IMR-90 (cell line): ENCODE measurements at regions not wholly inside any gene's neighbourhood (a gene's known extent, or its start where the extent isn't known, plus 50 kb on each side); places are given as distances from the start of the nearest gene placed in this dataset.

ENCODE experiments used
- ATAC-seq: fragments of 200-7000 bp; cut with Tn5 transposase; 2 replicates; pipeline ENCODE4 v1.9.1; 2020; ENCODE audit warnings: low read depth, mild to moderate bottlenecking, moderate library complexity
- BruUV-seq: library from RNA; stranded (reverse); fragments of 400-500 nt; replicated peaks from 2 replicates; lab custom pipeline; 2021; lab: Mats Ljungman, UMichigan
- CTCF ChIA-PET: fragments of 300-600 bp; formaldehyde crosslinking; extraction: SDS; loops from one replicate; lab custom pipeline; 2021; ENCODE audit warnings: antibody characterized with exemption; lab: Yijun Ruan, JAX
- POLR2A ChIA-PET: fragments of 300-600 bp; sonication (Branson Sonifier 250); formaldehyde crosslinking; loops from one replicate; lab custom pipeline; 2022; ENCODE audit warnings: antibody characterized with exemption; ENCODE audit not compliant: unreplicated experiment; lab: Charles Lee
- DNase-seq: peaks from one replicate; pipeline ENCODE4 v3.0.0; 2013
- H2AFZ ChIP-seq: replicated peaks from 2 replicates; pipeline ENCODE3; 2013; ENCODE audit warnings: low read length, mild to moderate bottlenecking; ENCODE audit not compliant: poor library complexity
- H2AK5ac ChIP-seq: 2 replicates; pipeline ENCODE4 v1.6.1; 2013; ENCODE audit warnings: low read depth, low read length, inconsistent platforms
- H2AK9ac ChIP-seq: replicated peaks from 2 replicates; pipeline ENCODE3; 2013; ENCODE audit warnings: mild to moderate bottlenecking, low read depth, low read length, moderate library complexity; ENCODE audit not compliant: poor library complexity
- H2BK120ac ChIP-seq: 2 replicates; pipeline ENCODE4 v1.6.1; 2013; ENCODE audit warnings: low read depth, low read length, inconsistent platforms
- H2BK15ac ChIP-seq: 3 replicates; pipeline ENCODE4 v1.6.1; 2013; ENCODE audit warnings: low read depth, low read length, inconsistent platforms
- H2BK20ac ChIP-seq: 2 replicates; pipeline ENCODE4 v1.6.1; 2013; ENCODE audit warnings: low read depth, mild to moderate bottlenecking, inconsistent platforms, low read length, moderate library complexity
- H2BK5ac ChIP-seq: 2 replicates; pipeline ENCODE4 v1.6.1; 2013; ENCODE audit warnings: mild to moderate bottlenecking, low read depth, low read length, inconsistent platforms; ENCODE audit not compliant: poor library complexity, severe bottlenecking
- H3K14ac ChIP-seq: replicated peaks from 2 replicates; pipeline ENCODE4 v1.6.1; 2013; ENCODE audit warnings: low read depth, low read length, inconsistent platforms
- H3K18ac ChIP-seq: 2 replicates; pipeline ENCODE4 v1.6.1; 2013; ENCODE audit warnings: low read depth, low read length, control low read depth
- H3K23ac ChIP-seq: 2 replicates; pipeline ENCODE4 v1.6.1; 2013; ENCODE audit warnings: low read depth, low read length, inconsistent platforms
- H3K27ac ChIP-seq: 2 replicates; pipeline ENCODE4 v1.5.1; 2013; ENCODE audit warnings: mild to moderate bottlenecking, control low read depth, low read length; ENCODE audit not compliant: insufficient read depth
- H3K27me3 ChIP-seq: 2 replicates; pipeline ENCODE4 v1.6.1; 2013; ENCODE audit warnings: low read length; ENCODE audit not compliant: control insufficient read depth, insufficient read depth
- H3K36me3 ChIP-seq: 2 replicates; pipeline ENCODE4 v1.6.1; 2013; ENCODE audit warnings: low read length, mixed read lengths; ENCODE audit not compliant: control insufficient read depth, insufficient read depth
- H3K4ac ChIP-seq: 2 replicates; pipeline ENCODE4 v1.6.1; 2013; ENCODE audit warnings: low read depth, low read length, inconsistent platforms
- H3K4me1 ChIP-seq: 2 replicates; pipeline ENCODE4 v1.6.1; 2013; ENCODE audit warnings: low read length, mixed read lengths; ENCODE audit not compliant: control insufficient read depth, insufficient read depth
- H3K4me2 ChIP-seq: 2 replicates; pipeline ENCODE4 v1.6.1; 2013; ENCODE audit warnings: low read depth, mild to moderate bottlenecking, control low read depth, low read length, moderate library complexity
- H3K4me3 ChIP-seq: 2 replicates; pipeline ENCODE4 v1.5.1; 2013; ENCODE audit warnings: low read depth, mild to moderate bottlenecking, control low read depth, low read length, moderate library complexity; ENCODE audit not compliant: insufficient read depth
- H3K56ac ChIP-seq: 2 replicates; pipeline ENCODE4 v1.6.1; 2013; ENCODE audit warnings: low read length, inconsistent platforms; ENCODE audit not compliant: insufficient read depth; ENCODE audit errors: extremely low read depth
- H3K79me1 ChIP-seq, 2 experiments: 2 replicates each; pipeline ENCODE4 v1.6.1; 2013; ENCODE audit warnings: low read length in 2 of 2, inconsistent platforms in 1 of 2, low read depth in 1 of 2
- H3K9ac ChIP-seq: 2 replicates; pipeline ENCODE4 v1.6.1; 2013; ENCODE audit warnings: low read depth, low read length, control low read depth
- H3K9me1 ChIP-seq: 2 replicates; pipeline ENCODE4 v1.6.1; 2013; ENCODE audit warnings: low read length, inconsistent platforms; ENCODE audit not compliant: insufficient read depth
- H3K9me3 ChIP-seq: 2 replicates; pipeline ENCODE4 v1.6.1; 2013; ENCODE audit warnings: low read length; ENCODE audit not compliant: control insufficient read depth, insufficient read depth
- H4K20me1 ChIP-seq: 2 replicates; pipeline ENCODE4 v1.6.1; 2013; ENCODE audit warnings: low read length, inconsistent platforms; ENCODE audit not compliant: insufficient read depth
- H4K5ac ChIP-seq: 2 replicates; pipeline ENCODE4 v1.6.1; 2013; ENCODE audit warnings: mild to moderate bottlenecking, low read depth, low read length, control low read depth
- H4K8ac ChIP-seq, 2 experiments: 2 replicates each; pipeline ENCODE4 v1.6.1; 2013; ENCODE audit warnings: low read depth in 2 of 2, low read length in 2 of 2, control low read depth in 1 of 2, inconsistent platforms in 1 of 2
- H4K91ac ChIP-seq: 2 replicates; pipeline ENCODE4 v1.6.1; 2013; ENCODE audit warnings: low read depth, low read length, inconsistent platforms; ENCODE audit not compliant: insufficient read depth
- BHLHE40 ChIP-seq: fragments of 150-350 bp; IDR thresholded peaks from 2 replicates; pipeline ENCODE4 v1.6.1; 2016; ENCODE audit warnings: mild to moderate bottlenecking, low read depth, low read length
- FOS ChIP-seq: fragments of 150-350 bp; IDR thresholded peaks from 2 replicates; pipeline ENCODE4 v1.6.1; 2016; ENCODE audit warnings: low read depth, low read length
- MXI1 ChIP-seq: IDR thresholded peaks from 2 replicates; pipeline ENCODE4 v1.6.1; 2012; ENCODE audit warnings: low read depth, mild to moderate bottlenecking, low read length, moderate library complexity, borderline replicate concordance
- POLR2A ChIP-seq: IDR thresholded peaks from 2 replicates; pipeline ENCODE4 v1.6.1; 2012; ENCODE audit warnings: mild to moderate bottlenecking, low read depth, low read length
- RAD21 ChIP-seq: IDR thresholded peaks from 2 replicates; pipeline ENCODE4 v1.6.1; 2012; ENCODE audit warnings: low read length, improper control_type of control experiment
- WGBS, 2 experiments: methylation state at CpG; one replicate each; pipeline versions ENCODE4 v1.1.5 to v1.1.7; 2013; ENCODE audit warnings: missing lambda C conversion rate in 2 of 2; ENCODE audit not compliant: insufficient read length in 1 of 2; ENCODE audit errors: extremely low coverage in 2 of 2; 5-methylcytosine and 5-hydroxymethylcytosine counted together
- dilution Hi-C: fragments of 300-500 bp; cut with HindIII; formaldehyde crosslinking; loops from one replicate; pipeline ENCODE4 v1.14.3; 2018; ENCODE audit warnings: low sequenced_read_pairs; ENCODE audit not compliant: unreplicated experiment
- in situ Hi-C: fragments of 300-500 bp; cut with MboI; formaldehyde crosslinking; loops from 3 replicates; pipeline ENCODE4 v1.14.3; 2019; ENCODE audit warnings: low sequenced_read_pairs, inconsistent platforms, mixed read lengths
- intact Hi-C: fragments of 100-400 bp; cut with micrococcal nuclease; formaldehyde crosslinking; loops from 2 replicates; pipeline ENCODE4 v1.10.0; 2022
- TF ChIP-seq, protein P1 (sequence below): fragments of 150-350 bp; IDR thresholded peaks from 2 replicates; pipeline ENCODE4 v1.6.1; 2017; ENCODE audit warnings: mild to moderate bottlenecking, antibody characterized with exemption, low read length, low read depth

DNA sequence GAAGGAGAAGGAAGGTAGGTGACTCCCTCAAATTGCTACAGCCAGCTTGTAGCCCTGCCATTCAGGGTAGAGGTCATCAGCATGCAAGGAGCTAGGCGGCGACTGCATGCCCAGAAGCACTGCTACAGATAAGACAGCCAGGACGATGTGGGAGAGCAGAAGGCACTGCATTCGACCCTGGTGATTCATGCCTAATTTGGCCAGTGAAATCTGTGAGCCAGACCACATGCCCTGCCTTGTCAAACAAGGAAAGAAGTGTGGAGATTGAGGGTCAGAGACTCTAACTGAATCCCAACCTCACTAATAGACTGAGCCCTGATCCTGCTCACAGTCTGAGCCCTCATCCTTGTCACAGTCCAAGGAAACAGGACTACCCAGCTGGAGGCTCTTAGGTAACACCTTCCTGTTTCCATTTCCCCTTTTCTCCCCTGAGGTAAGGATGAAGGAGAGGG, 86.6 kb downstream of the LINGO1 start:
- no peak overlapping the region for H3K14ac ChIP-seq
- ChIA-PET CTCF (no interaction called here), POLR2A (no interaction called here)
- H2AK5ac ChIP-seq, result peak overlapping the region; percentile 87
- no CpG with 5 or more reads among the region's 4 CpGs for WGBS, 2 experiments
- no peaks in the 10 kb centered on the region for H3K27me3 ChIP-seq
- H3K4ac ChIP-seq, result peak overlapping the region; percentile 12
- no peak overlapping the region for H4K91ac ChIP-seq
- H3K79me1 ChIP-seq, result no peaks in the 10 kb centered on the region
- H2BK20ac ChIP-seq, result peak overlapping the region; percentile 61
- H3K36me3 ChIP-seq, result no peaks in the 10 kb centered on the region
- no peak overlapping the region for H3K27ac ChIP-seq
- peak overlapping the region in 1 of 2 experiments; percentile 64; a peak in 1 of 4 replicates for H4K8ac ChIP-seq
- peak; percentile 29; the same call in 1 of the 2 replicates for TF ChIP-seq BHLHE40
- TF ChIP-seq POLR2A, result no peak
- no peak for TF ChIP-seq RAD21
- 0 out of 2 replicates have a peak, but pooled peaks have one; percentile 16 for TF ChIP-seq FOS
- TF ChIP-seq MXI1, result peak; percentile 80
- TF ChIP-seq, protein P1, sequence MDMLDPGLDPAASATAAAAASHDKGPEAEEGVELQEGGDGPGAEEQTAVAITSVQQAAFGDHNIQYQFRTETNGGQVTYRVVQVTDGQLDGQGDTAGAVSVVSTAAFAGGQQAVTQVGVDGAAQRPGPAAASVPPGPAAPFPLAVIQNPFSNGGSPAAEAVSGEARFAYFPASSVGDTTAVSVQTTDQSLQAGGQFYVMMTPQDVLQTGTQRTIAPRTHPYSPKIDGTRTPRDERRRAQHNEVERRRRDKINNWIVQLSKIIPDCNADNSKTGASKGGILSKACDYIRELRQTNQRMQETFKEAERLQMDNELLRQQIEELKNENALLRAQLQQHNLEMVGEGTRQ, result peak; percentile 88
- no peak overlapping the region for H3K56ac ChIP-seq
- H2AK9ac ChIP-seq, result peak overlapping the region; percentile 31
- H3K9me1 ChIP-seq, result peaks cover 7% of the 10 kb centered on the region; the same call in 1 of the 2 replicates
- no peak overlapping the region for H4K5ac ChIP-seq
- BruUV-seq, result no TSS peak
- no peak overlapping the region for H3K4me3 ChIP-seq
- intact Hi-C loops, result loop anchor here (2.0 kb wide), 1 partner anchor 125 kb away; the partner anchor contains the start of genes HMG20A and PEAK1
- peak overlapping the region; percentile 80 for H2AFZ ChIP-seq
- H3K9ac ChIP-seq, result no peak overlapping the region
- peak overlapping the region; percentile 28 for H2BK120ac ChIP-seq
- H3K4me2 ChIP-seq, result no peak overlapping the region
- H3K4me1 ChIP-seq, result peaks cover 18% of the 10 kb centered on the region
- H3K9me3 ChIP-seq, result 0 out of 2 replicates have a peak, but pooled peaks cover 4% of the 10 kb centered on the region
- peak overlapping the region; percentile 66 for H2BK15ac ChIP-seq
- dilution Hi-C loops, result no loop called here
- in situ Hi-C loops, result loop anchor here (10.0 kb wide), 1 partner anchor 521 kb away; no protein-coding TSS in a partner anchor
- H3K23ac ChIP-seq, result peak overlapping the region; percentile 39; the same call in 1 of the 2 replicates
- peak; percentile 76 for ATAC-seq
- peak; percentile 92 for DNase-seq
- H4K20me1 ChIP-seq, result no peaks in the 10 kb centered on the region
- H3K18ac ChIP-seq, result no peak overlapping the region
- no peak overlapping the region for H2BK5ac ChIP-seq
